HG03521 (cell line): ENCODE measurements at regions not wholly inside any gene's neighbourhood (a gene's known extent, or its start where the extent isn't known, plus 50 kb on each side); places are given as distances from the start of the nearest gene placed in this dataset.

Source experiments
- ATAC-seq: cut with Tn5 transposase; IDR thresholded peaks from one replicate; pipeline ENCODE4 v1.9.1; 2021; ENCODE audit warnings: mild to moderate bottlenecking, moderate library complexity; ENCODE audit not compliant: unreplicated experiment

GRCh38 chr5:158380661-158381060 is 521.7 kb upstream of the CLINT1 start:
- no peak for ATAC-seq

GRCh38 chr5:158378931-158379330 is 520.0 kb upstream of the CLINT1 start:
- no peak for ATAC-seq

GRCh38 chr5:158376679-158377078 is 517.7 kb upstream of the CLINT1 start:
- ATAC-seq = no peak

- ATAC-seq = no peak
Observed at GRCh38 chr5:158375531-158375930, 516.6 kb upstream of the CLINT1 start.

GRCh38 chr5:158373608-158374395 is 514.9 kb upstream of the CLINT1 start:
- no peak for ATAC-seq

GRCh38 chr5:158369241-158369640 is 510.3 kb upstream of the CLINT1 start:
- ATAC-seq = no peak

- ATAC-seq = no peak
Observed at GRCh38 chr5:158368686-158369085, 509.7 kb upstream of the CLINT1 start.

GRCh38 chr5:158364367-158364766 is 505.4 kb upstream of the CLINT1 start:
- no peak for ATAC-seq

GRCh38 chr5:158354958-158355357 is 496.0 kb upstream of the CLINT1 start:
- ATAC-seq = no peak

- no peak for ATAC-seq
Observed at GRCh38 chr5:158351485-158352125, 492.7 kb upstream of the CLINT1 start.

- no peak for ATAC-seq
Observed at GRCh38 chr5:158349987-158350386, 491.0 kb upstream of the CLINT1 start.

GRCh38 chr5:158344376-158344775 is 485.4 kb upstream of the CLINT1 start:
- ATAC-seq = no peak

GRCh38 chr5:158340608-158341007 is 481.7 kb upstream of the CLINT1 start:
- ATAC-seq = no peak

GRCh38 chr5:158326256-158326655 is 467.3 kb upstream of the CLINT1 start:
- no peak for ATAC-seq

- ATAC-seq = no peak
Observed at GRCh38 chr5:158324236-158324635, 465.3 kb upstream of the CLINT1 start.

GRCh38 chr5:158322620-158323019 is 463.7 kb upstream of the CLINT1 start:
- no peak for ATAC-seq

GRCh38 chr5:158320934-158321333 is 462.0 kb upstream of the CLINT1 start:
- no peak for ATAC-seq

GRCh38 chr5:158320178-158320674 is 461.3 kb upstream of the CLINT1 start:
- ATAC-seq = no peak

GRCh38 chr5:158317507-158317906 is 458.6 kb upstream of the CLINT1 start:
- ATAC-seq = no peak

GRCh38 chr5:158313733-158314464 is 455.0 kb upstream of the CLINT1 start:
- no peak for ATAC-seq

GRCh38 chr5:158313027-158313732 is 454.2 kb upstream of the CLINT1 start:
- no peak for ATAC-seq
